ENCODE measurements at regions not wholly inside any gene's neighbourhood (a gene's known extent, or its start where the extent isn't known, plus 50 kb on each side); places are given as distances from the start of the nearest gene placed in this dataset.

- TF ChIP-seq YY1 (IDR thresholded peaks at IDR 0.05; ENCODE audit: insufficient read depth, insufficient read length) (no peak), ZNF274 (IDR thresholded peaks at IDR 0.05; ENCODE audit: low read depth, low read length) (no peak)
Measured at GRCh38 chr6:98633886-98634285, 200.5 kb upstream of the POU3F2 start.
